IPS-NIHi7 (cell line): ENCODE measurements at regions not wholly inside any gene's neighbourhood (a gene's known extent, or its start where the extent isn't known, plus 50 kb on each side); places are given as distances from the start of the nearest gene placed in this dataset.
"Not testable (repeated sequence)": the region's sequence is repeated elsewhere in the genome, so short reads cannot be mapped to it uniquely, and the experiment has no call there.

Experiments used
- DNase-seq: peaks from one replicate; pipeline ENCODE4 v3.0.0; 2012; ENCODE audit warnings: mixed read lengths; ENCODE audit errors: extremely low spot score

GRCh38 chr10:65341323-65341925, 1584.4 kb upstream of the LRRTM3 start:
- no peak for DNase-seq

GRCh38 chr10:65342245-65342644, 1583.6 kb upstream of the LRRTM3 start:
- DNase-seq = no peak

GRCh38 chr10:65346466-65346865, 1579.4 kb upstream of the LRRTM3 start:
- no peak for DNase-seq

- no peak for DNase-seq
Measured at GRCh38 chr10:65348637-65349036, 1577.2 kb upstream of the LRRTM3 start.

- no peak for DNase-seq
Measured at GRCh38 chr10:65350611-65351010, 1575.2 kb upstream of the LRRTM3 start.

- DNase-seq = no peak
Measured at GRCh38 chr10:65355141-65355680, 1570.6 kb upstream of the LRRTM3 start.

- peak; percentile 47 for DNase-seq
Measured at GRCh38 chr10:65358565-65358964, 1567.3 kb upstream of the LRRTM3 start.

- DNase-seq = no peak
Measured at GRCh38 chr10:65360497-65360896, 1565.3 kb upstream of the LRRTM3 start.

- no peak for DNase-seq
Measured at GRCh38 chr10:65365878-65366277, 1560.0 kb upstream of the LRRTM3 start.

GRCh38 chr10:65367706-65368105, 1558.1 kb upstream of the LRRTM3 start:
- DNase-seq = no peak

- no peak for DNase-seq
Measured at GRCh38 chr10:65375528-65375927, 1550.3 kb upstream of the LRRTM3 start.

GRCh38 chr10:65377687-65378086, 1548.1 kb upstream of the LRRTM3 start:
- DNase-seq = peak; percentile 10

GRCh38 chr10:65394502-65395297, 1531.1 kb upstream of the LRRTM3 start:
- no peak for DNase-seq

- no peak for DNase-seq
Measured at GRCh38 chr10:65395631-65396030, 1530.2 kb upstream of the LRRTM3 start.

GRCh38 chr10:65396997-65397396, 1528.8 kb upstream of the LRRTM3 start:
- no peak for DNase-seq

GRCh38 chr10:65408401-65408800, 1517.4 kb upstream of the LRRTM3 start:
- DNase-seq = no peak

GRCh38 chr10:65413001-65413400, 1512.8 kb upstream of the LRRTM3 start:
- DNase-seq = no peak

- no peak for DNase-seq
Measured at GRCh38 chr10:65415318-65415717, 1510.5 kb upstream of the LRRTM3 start.

GRCh38 chr10:65416094-65416493, 1509.7 kb upstream of the LRRTM3 start:
- no peak for DNase-seq

- DNase-seq = no peak
Measured at GRCh38 chr10:65419629-65420028, 1506.2 kb upstream of the LRRTM3 start.

- DNase-seq = no peak
Measured at GRCh38 chr10:65423043-65423442, 1502.8 kb upstream of the LRRTM3 start.

- not testable (repeated sequence) for DNase-seq
Measured at GRCh38 chr10:65429381-65429780, 1496.5 kb upstream of the LRRTM3 start.

GRCh38 chr10:65430979-65431378, 1494.9 kb upstream of the LRRTM3 start:
- DNase-seq = no peak
